ENCODE measurements at regions not wholly inside any gene's neighbourhood (a gene's known extent, or its start where the extent isn't known, plus 50 kb on each side); places are given as distances from the start of the nearest gene placed in this dataset.

DNA sequence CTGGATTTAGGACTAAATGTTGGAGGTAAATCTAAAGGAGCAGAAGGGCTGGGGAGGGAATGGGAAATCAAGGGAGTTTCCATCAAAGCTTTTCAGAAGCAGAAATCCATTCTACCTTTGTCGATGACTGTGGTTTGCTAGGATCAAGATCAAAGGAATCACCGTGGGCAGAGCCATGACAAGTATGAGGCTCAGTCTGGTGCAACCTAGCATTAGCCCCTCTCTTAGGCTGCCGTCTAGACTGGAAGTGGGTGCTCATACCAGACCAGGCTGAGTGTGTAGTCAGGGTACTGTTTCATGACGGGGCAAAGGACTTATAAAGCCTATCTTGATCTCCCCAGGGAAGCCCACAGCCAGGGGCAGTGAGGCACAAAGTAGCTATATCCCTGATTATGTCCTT lies 120.5 kb downstream of the BMP2 start:
- no peak overlapping the region for H4K5ac ChIP-seq (ENCODE audit: low read depth, low read length)
- no peak overlapping the region for H2AFZ ChIP-seq (replicated peaks; ENCODE audit: low read length, poor library complexity)
- no peak overlapping the region for H2BK15ac ChIP-seq (ENCODE audit: low read depth, low read length)
- in situ Hi-C loops (cut with MboI; ENCODE audit: low sequenced_read_pairs) (no loop called here), intact Hi-C loops (cut with micrococcal nuclease) (no loop called here), dilution Hi-C loops (cut with HindIII; ENCODE audit: low sequenced_read_pairs, unreplicated experiment) (no loop called here)
- H3K79me1 ChIP-seq (ENCODE audit: low read depth in 1 of 2, low read length in 2 of 2) = no peaks in the 10 kb centered on the region
- H2AK9ac ChIP-seq (replicated peaks; ENCODE audit: low read depth, low read length, poor library complexity) = no peak overlapping the region
- no peak overlapping the region for H2BK5ac ChIP-seq (ENCODE audit: low read depth, low read length, poor library complexity, severe bottlenecking)
- no CpG with 5 or more reads among the region's 4 CpGs for WGBS, 2 experiments (ENCODE audit: extremely low coverage in 2 of 2, insufficient read length in 1 of 2)
- no peak overlapping the region for H3K14ac ChIP-seq (replicated peaks; ENCODE audit: low read depth, low read length)
- H2BK20ac ChIP-seq (ENCODE audit: low read depth, low read length) = no peak overlapping the region
- no peak overlapping the region for H3K27ac ChIP-seq (ENCODE audit: insufficient read depth, low read length)
- no peaks in the 10 kb centered on the region for H3K36me3 ChIP-seq (ENCODE audit: control insufficient read depth, insufficient read depth, low read length)
- no peaks in the 10 kb centered on the region for H4K20me1 ChIP-seq (ENCODE audit: insufficient read depth, low read length)
- H3K56ac ChIP-seq (ENCODE audit: extremely low read depth, insufficient read depth, low read length) = no peak overlapping the region
- H2AK5ac ChIP-seq (ENCODE audit: low read depth, low read length) = no peak overlapping the region
- no peak overlapping the region for H2BK120ac ChIP-seq (ENCODE audit: low read depth, low read length)
- H3K23ac ChIP-seq (ENCODE audit: low read depth, low read length) = no peak overlapping the region
- POLR2A ChIA-PET (ENCODE audit: unreplicated experiment) = no interaction called here
- no peaks in the 10 kb centered on the region for H3K4me1 ChIP-seq (ENCODE audit: control insufficient read depth, insufficient read depth, low read length)
- BruUV-seq (replicated peaks) = no TSS peak
- H3K4me3 ChIP-seq (ENCODE audit: insufficient read depth, low read depth, low read length) = no peak overlapping the region
- H4K91ac ChIP-seq (ENCODE audit: insufficient read depth, low read depth, low read length) = no peak overlapping the region
- H3K9me3 ChIP-seq (ENCODE audit: control insufficient read depth, insufficient read depth, low read length) = peaks cover 1% of the 10 kb centered on the region; the same call in 1 of the 2 replicates
- no peak overlapping the region for H3K4ac ChIP-seq (ENCODE audit: low read depth, low read length)
- no peak overlapping the region for H4K8ac ChIP-seq (ENCODE audit: low read depth in 2 of 2, low read length in 2 of 2)
- TF ChIP-seq SMC3 (IDR thresholded peaks at IDR 0.05; ENCODE audit: low read depth, low read length) (no peak), POLR2A (IDR thresholded peaks at IDR 0.05; ENCODE audit: low read depth, low read length) (no peak), RAD21 (IDR thresholded peaks at IDR 0.05; ENCODE audit: low read length) (no peak), MXI1 (IDR thresholded peaks at IDR 0.05; ENCODE audit: borderline replicate concordance, low read depth, low read length) (no peak), NFE2L2 (IDR thresholded peaks at IDR 0.05; ENCODE audit: low read depth, low read length) (no peak), CEBPB (IDR thresholded peaks at IDR 0.05; ENCODE audit: low read depth, low read length) (no peak), RCOR1 (IDR thresholded peaks at IDR 0.05; ENCODE audit: insufficient replicate concordance, low read length) (no peak), BHLHE40 (IDR thresholded peaks at IDR 0.05; ENCODE audit: low read depth, low read length) (no peak), MAFK (IDR thresholded peaks at IDR 0.05; ENCODE audit: low read depth, low read length) (no peak), ELK1 (IDR thresholded peaks at IDR 0.05; ENCODE audit: borderline replicate concordance, low read depth, low read length) (no peak), RFX5 (IDR thresholded peaks at IDR 0.05; ENCODE audit: low read depth, low read length) (no peak), CTCF (conservative IDR thresholded peaks at IDR 0.05; ENCODE audit: low read depth, low read length) (no peak), FOS (IDR thresholded peaks at IDR 0.05; ENCODE audit: low read depth, low read length) (no peak), CHD1 (IDR thresholded peaks at IDR 0.05; ENCODE audit: low read depth, low read length) (no peak), MAZ (IDR thresholded peaks at IDR 0.05; ENCODE audit: borderline replicate concordance, low read depth, low read length) (no peak)
- TF ChIP-seq, protein P1, sequence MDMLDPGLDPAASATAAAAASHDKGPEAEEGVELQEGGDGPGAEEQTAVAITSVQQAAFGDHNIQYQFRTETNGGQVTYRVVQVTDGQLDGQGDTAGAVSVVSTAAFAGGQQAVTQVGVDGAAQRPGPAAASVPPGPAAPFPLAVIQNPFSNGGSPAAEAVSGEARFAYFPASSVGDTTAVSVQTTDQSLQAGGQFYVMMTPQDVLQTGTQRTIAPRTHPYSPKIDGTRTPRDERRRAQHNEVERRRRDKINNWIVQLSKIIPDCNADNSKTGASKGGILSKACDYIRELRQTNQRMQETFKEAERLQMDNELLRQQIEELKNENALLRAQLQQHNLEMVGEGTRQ (IDR thresholded peaks at IDR 0.05; ENCODE audit: low read depth, low read length) = no peak
- CTCF ChIA-PET = no interaction called here
- no peak overlapping the region for H3K9ac ChIP-seq (ENCODE audit: low read depth, low read length)
- H3K4me2 ChIP-seq (ENCODE audit: low read depth, low read length) = no peak overlapping the region
- no peak overlapping the region for H3K18ac ChIP-seq (ENCODE audit: low read depth, low read length)
- no peaks in the 10 kb centered on the region for H3K27me3 ChIP-seq (ENCODE audit: control insufficient read depth, insufficient read depth, low read length)
- H3K9me1 ChIP-seq (ENCODE audit: insufficient read depth, low read length) = no peaks in the 10 kb centered on the region
- DNase-seq = no peak
- ATAC-seq (ENCODE audit: low read depth) = no peak
